Stimulated activated memory B cell treated with anti-CD40 and anti-IgM and Interleukin-4, amounts not matched to agents 10 μg/mL and 1 μg/mL and 100 μg/mL, for 72 hours (primary cell): ENCODE measurements at regions not wholly inside any gene's neighbourhood (a gene's known extent, or its start where the extent isn't known, plus 50 kb on each side); places are given as distances from the start of the nearest gene placed in this dataset.
A peak's percentile ranks its signal among the peaks of the same experiment; 100 is the strongest.
"Not testable (repeated sequence)": the region's sequence is repeated elsewhere in the genome, so short reads cannot be mapped to it uniquely, and the experiment has no call there.

ENCODE experiments used
- ATAC-seq: fragments of 150-1000 bp; cut with Tn5 transposase; 2 replicates; pipeline ENCODE4 v1.10.0; 2021
- H3K27ac Mint-ChIP-seq: one replicate; pipeline ENCODE4 v1.8.0; 2022; ENCODE audit warnings: mild to moderate bottlenecking, mixed read lengths
- H3K27me3 Mint-ChIP-seq: one replicate; pipeline ENCODE4 v1.8.0; 2022; ENCODE audit warnings: mixed read lengths
- H3K36me3 Mint-ChIP-seq: one replicate; pipeline ENCODE4 v1.8.0; 2022; ENCODE audit warnings: mixed read lengths
- H3K4me1 Mint-ChIP-seq: one replicate; pipeline ENCODE4 v1.8.0; 2022; ENCODE audit warnings: mixed read lengths
- H3K4me3 Mint-ChIP-seq: one replicate; pipeline ENCODE4 v1.8.0; 2022; ENCODE audit warnings: mild to moderate bottlenecking, moderate library complexity, mixed read lengths
- H3K9me3 Mint-ChIP-seq: one replicate; pipeline ENCODE4 v1.8.0; 2022; ENCODE audit warnings: mixed read lengths

DNA sequence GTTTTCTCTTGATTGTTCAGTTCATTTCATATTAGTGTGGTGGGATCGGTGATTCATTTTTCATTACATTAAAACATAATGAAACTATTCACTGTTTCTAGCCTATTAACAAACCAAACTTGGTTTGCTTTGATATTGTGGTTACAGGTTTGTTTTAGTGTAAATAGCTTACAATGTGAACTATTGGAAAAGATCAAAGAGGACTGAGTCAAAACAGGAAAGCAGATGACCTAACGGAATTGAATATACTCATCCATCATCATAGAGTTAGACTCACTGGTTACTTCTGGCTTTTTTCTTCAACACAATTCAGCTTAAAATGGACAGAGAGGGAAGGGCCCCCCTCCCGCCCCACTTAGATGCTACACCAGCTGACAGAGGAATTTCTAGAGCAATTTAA is 616.2 kb upstream of the AADAT start:
- Mint-ChIP-seq H3K36me3 (no peaks in the 10 kb centered on the region), H3K4me3 (no peak overlapping the region), H3K4me1 (no peaks in the 10 kb centered on the region), H3K27ac (no peak overlapping the region), H3K27me3 (no peaks in the 10 kb centered on the region), H3K9me3 (no peaks in the 10 kb centered on the region)
- ATAC-seq = no peak

DNA sequence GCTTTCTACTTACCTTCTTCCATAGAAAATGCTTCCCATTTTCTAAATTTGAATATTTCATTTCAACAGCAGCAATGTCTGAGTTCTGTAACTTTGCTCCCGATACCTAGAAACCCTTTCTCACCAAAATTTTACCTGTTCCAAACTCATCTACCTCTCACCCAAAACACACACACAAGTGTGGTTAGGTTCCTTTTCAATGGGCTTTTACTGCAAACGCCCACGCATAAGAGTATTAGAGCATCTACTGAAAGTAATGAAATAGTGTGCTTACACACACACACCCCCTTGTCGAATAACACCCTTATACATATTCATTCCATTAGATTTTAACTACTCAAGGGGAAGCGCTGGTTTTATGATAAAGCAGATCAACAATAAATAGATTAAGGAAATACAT is 610.3 kb upstream of the AADAT start:
- H3K4me3 Mint-ChIP-seq = no peak overlapping the region
- H3K4me1 Mint-ChIP-seq = no peaks in the 10 kb centered on the region
- H3K36me3 Mint-ChIP-seq = no peaks in the 10 kb centered on the region
- no peaks in the 10 kb centered on the region for H3K27me3 Mint-ChIP-seq
- H3K27ac Mint-ChIP-seq = no peak overlapping the region
- ATAC-seq = no peak
- peaks cover 3% of the 10 kb centered on the region for H3K9me3 Mint-ChIP-seq

DNA sequence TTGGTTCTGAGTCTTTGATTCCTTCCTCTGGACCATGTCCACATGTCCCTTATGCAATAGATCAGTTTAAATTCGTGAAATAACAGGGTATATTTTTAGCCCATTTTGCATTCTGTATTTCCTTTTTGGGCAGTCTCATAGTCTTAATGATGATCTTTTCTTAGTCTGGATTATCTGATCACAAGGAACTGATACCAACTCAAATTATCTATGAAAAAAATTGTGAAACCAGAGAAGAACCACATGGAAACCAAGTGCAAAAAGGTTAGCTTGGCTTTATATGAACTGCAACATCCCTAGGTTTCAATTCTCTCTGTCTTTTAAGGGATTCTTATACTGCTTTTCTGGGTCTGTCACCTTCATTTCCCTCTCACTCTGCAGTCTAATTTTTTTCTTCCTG is 608.6 kb upstream of the AADAT start:
- H3K27ac Mint-ChIP-seq = no peak overlapping the region
- H3K9me3 Mint-ChIP-seq = peaks cover 3% of the 10 kb centered on the region
- no peaks in the 10 kb centered on the region for H3K27me3 Mint-ChIP-seq
- no peak for ATAC-seq
- H3K4me3 Mint-ChIP-seq = no peak overlapping the region
- H3K4me1 Mint-ChIP-seq = no peaks in the 10 kb centered on the region
- no peaks in the 10 kb centered on the region for H3K36me3 Mint-ChIP-seq

DNA sequence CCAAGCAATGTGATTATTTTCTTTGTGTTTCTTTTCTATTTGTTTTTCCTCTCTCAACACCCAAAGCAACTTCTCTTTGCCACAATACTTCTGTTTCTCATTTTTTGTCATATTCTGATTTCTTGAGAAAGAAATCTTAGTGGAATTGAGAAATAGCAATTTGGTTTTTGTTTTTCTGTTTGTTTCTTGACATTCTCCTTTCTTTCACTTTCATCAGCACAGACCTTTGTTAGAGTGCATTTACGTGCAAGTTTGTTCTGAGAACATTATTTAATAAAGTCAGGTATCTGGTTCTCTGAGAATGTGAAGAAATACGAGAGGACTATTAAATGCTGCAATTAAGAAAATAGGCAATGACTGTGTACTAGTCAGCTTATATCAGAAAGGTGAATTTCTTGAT is 608.1 kb upstream of the AADAT start:
- Mint-ChIP-seq H3K36me3 (no peaks in the 10 kb centered on the region), H3K27me3 (no peaks in the 10 kb centered on the region), H3K27ac (no peak overlapping the region), H3K4me1 (no peaks in the 10 kb centered on the region), H3K9me3 (peaks cover 3% of the 10 kb centered on the region), H3K4me3 (no peak overlapping the region)
- no peak for ATAC-seq

DNA sequence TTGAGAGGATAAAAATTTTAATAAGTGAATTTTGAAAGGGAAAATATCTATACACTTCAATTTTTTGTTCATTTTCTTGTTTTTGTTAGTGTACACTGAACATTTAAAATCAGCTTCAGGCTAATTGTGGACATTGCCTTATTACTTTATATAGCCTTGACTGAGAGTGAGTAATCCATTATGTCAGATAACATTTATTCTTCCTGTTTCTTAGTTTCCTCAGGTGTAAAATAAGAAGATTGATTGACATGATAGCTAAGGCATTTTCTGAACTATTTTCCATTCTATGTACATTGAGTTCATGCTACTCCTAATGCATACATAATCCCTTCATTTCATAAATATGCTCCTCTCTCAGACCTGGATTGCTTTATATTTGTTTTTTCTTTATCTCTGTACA is 607.3 kb upstream of the AADAT start:
- no peak overlapping the region for H3K4me3 Mint-ChIP-seq
- peaks cover 3% of the 10 kb centered on the region for H3K9me3 Mint-ChIP-seq
- no peak overlapping the region for H3K27ac Mint-ChIP-seq
- H3K27me3 Mint-ChIP-seq = no peaks in the 10 kb centered on the region
- H3K4me1 Mint-ChIP-seq = no peaks in the 10 kb centered on the region
- H3K36me3 Mint-ChIP-seq = no peaks in the 10 kb centered on the region
- no peak for ATAC-seq

DNA sequence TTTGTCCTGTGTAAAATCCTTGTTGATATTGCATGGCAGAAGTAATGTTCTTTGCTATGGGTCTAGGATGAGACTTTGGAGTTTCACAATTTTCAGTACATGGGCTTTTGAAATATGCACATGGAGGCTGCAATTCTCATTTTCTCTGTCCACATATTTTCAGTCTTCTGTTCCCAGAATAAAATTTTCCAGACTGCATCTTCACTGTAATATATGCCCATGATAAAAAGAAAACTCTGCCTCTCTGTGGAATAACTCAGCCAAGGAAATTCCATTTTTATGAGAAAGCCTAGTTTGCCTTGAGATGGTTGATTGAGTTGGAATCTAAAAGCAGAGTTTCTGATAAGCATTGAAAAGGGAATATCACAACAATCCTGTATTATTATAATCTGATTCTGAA is 601.4 kb upstream of the AADAT start:
- no peaks in the 10 kb centered on the region for H3K27me3 Mint-ChIP-seq
- no peaks in the 10 kb centered on the region for H3K36me3 Mint-ChIP-seq
- H3K27ac Mint-ChIP-seq = no peak overlapping the region
- no peak overlapping the region for H3K4me3 Mint-ChIP-seq
- H3K4me1 Mint-ChIP-seq = no peaks in the 10 kb centered on the region
- H3K9me3 Mint-ChIP-seq = no peaks in the 10 kb centered on the region
- no peak for ATAC-seq

DNA sequence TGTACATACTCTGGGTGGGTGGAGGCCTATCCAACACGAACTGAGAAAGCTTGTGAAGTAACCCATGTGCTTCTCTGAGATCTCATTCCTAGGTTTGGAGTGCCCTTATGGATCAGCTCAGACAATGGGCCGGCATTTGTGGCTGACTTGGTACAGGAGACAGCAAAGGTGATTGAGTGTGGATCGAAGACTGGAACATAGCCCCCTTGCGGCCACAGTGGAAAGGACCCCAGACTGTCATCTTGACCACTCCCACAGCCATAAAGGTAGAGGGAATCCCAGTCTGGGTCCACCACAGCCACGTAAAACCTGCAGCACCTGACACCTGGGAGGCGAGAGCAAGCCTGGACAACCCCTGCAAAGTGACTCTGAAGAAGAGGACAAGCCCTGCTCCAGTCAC is 598.0 kb upstream of the AADAT start:
- H3K27me3 Mint-ChIP-seq = no peaks in the 10 kb centered on the region
- no peaks in the 10 kb centered on the region for H3K36me3 Mint-ChIP-seq
- H3K9me3 Mint-ChIP-seq = no peaks in the 10 kb centered on the region
- no peak overlapping the region for H3K27ac Mint-ChIP-seq
- no peaks in the 10 kb centered on the region for H3K4me1 Mint-ChIP-seq
- no peak overlapping the region for H3K4me3 Mint-ChIP-seq
- no peak for ATAC-seq

DNA sequence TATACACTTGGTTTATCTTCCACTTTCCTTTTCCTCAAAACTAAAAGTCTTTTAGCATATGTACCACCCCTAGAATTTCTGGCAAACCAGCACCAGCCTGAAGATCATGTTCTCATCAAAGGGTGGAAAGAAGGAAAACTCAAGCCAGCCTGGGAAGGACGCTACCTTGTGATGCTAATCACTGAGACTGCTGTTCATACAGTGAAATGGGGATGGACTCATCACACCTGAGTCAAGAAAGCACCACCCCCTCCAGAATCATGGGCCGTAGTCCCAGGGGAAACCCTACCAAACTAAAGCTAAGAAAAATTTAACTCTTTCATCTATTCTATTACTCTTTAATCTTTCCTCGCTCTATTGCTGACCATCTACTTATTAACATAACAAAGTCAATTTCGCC is 595.9 kb upstream of the AADAT start:
- not testable (repeated sequence) for H3K4me1 Mint-ChIP-seq, H3K4me3 Mint-ChIP-seq, H3K27me3 Mint-ChIP-seq, H3K36me3 Mint-ChIP-seq, H3K27ac Mint-ChIP-seq, ATAC-seq, H3K9me3 Mint-ChIP-seq

DNA sequence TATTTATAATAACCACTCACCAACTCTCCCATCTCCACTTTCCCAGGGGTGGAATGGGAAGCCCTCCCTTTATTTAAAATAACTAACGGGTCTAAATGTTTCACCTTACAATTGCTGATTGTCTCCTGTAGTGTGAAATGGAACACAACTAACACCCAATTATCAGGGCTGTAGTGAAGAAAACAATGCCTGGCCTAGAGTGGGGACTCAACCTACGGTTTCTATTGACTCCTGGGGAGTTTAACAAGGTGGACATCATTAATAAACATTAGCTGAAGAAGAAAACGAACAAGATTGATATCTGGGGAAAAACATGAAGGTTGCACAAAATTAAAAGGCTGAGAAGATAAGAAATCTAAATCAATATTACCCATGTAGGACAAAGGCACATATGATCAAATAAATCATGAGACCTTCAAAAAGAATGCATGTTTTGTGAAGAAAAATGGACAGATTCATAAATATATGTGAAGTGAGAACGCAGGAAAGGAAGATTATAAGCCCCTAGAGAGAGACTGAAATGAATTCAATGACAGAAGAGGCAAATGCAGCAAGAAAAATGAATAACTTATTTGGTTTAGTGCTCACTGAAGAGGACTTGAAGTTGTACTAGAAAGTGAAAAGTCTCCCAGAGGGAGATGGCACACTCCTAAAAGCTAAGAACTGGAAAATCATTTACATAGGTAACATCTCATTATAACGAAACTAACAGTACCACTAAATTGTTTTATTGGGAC is 593.0 kb upstream of the AADAT start:
- peaks cover 6% of the 10 kb centered on the region for H3K9me3 Mint-ChIP-seq
- no peaks in the 10 kb centered on the region for H3K4me1 Mint-ChIP-seq
- H3K36me3 Mint-ChIP-seq = no peaks in the 10 kb centered on the region
- H3K4me3 Mint-ChIP-seq = no peak overlapping the region
- ATAC-seq = no peak
- H3K27ac Mint-ChIP-seq = no peak overlapping the region
- no peaks in the 10 kb centered on the region for H3K27me3 Mint-ChIP-seq

DNA sequence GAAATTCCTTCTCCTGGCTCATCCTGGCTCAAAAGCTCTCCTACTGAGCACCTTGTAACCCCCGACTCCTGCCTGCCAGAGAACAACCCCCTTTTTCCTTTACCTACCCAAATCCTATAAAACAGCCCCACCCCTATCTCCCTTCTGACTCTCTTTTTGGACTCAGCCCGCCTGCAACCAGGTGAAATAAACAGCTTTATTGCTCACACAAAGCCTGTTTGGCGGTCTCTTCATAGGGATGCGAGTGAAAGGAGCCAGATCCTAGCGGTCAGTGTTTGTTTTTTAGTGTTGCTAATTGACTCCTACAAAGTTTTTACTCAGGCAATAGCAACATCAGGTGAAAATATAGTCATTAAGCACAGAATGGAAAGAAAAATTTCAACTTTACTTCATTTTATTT is 592.3 kb upstream of the AADAT start:
- not testable (repeated sequence) for H3K27ac Mint-ChIP-seq, H3K4me1 Mint-ChIP-seq, H3K4me3 Mint-ChIP-seq, ATAC-seq, H3K36me3 Mint-ChIP-seq, H3K9me3 Mint-ChIP-seq, H3K27me3 Mint-ChIP-seq

DNA sequence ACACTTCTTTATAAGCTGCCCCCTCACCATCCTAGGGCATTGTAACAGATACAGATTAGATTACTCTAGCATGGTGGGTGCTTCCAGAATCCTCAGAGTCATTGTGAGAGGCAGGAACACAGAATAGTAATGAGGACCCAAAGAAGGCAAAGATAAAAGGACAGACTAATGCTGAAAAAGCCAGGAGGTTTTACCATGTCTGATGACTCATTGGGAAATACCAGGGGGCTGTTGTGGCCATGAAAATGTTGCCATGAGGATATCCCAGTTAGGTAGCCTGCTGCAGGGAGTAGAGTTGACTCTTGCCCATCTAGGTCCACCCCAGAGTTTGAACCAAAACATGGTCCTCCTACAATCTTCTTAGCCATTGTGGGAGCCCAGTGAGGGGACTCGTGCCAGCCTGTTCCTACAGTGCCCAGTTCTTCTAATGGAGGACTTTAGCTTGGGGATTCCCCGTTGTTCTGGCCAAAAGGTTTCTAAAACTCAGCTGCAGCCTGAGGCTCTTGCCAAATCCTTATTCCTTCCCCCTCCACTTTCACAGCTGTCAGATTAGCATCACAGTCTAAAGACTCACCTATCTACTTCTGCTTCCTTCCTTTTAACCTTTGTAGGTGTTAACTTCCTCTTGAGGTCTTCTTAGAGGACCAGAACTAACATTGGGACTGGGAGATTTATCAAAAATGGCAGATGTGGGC is 586.0 kb upstream of the AADAT start:
- H3K36me3 Mint-ChIP-seq = no peaks in the 10 kb centered on the region
- H3K9me3 Mint-ChIP-seq = peaks cover 8% of the 10 kb centered on the region
- H3K4me1 Mint-ChIP-seq = no peaks in the 10 kb centered on the region
- no peak for ATAC-seq
- H3K27me3 Mint-ChIP-seq = no peaks in the 10 kb centered on the region
- no peak overlapping the region for H3K27ac Mint-ChIP-seq
- no peak overlapping the region for H3K4me3 Mint-ChIP-seq

DNA sequence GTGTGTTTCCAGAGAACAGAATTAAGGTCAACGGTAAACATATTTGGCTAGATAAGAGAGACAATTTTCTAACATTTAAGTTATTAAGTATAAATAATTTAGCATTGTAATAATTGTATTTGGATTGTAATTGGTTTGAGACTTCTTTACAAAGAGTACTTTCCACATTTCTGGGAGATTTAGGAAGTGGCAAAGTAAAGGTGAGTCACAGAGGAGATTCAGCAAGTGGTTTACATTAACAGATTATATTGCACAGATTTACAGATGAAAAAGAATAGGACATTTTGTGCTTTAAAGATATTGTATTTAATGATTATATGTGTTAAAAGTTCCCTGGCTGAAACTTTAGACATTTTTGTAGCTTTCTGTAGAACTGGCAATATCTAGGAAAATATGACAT is 584.4 kb upstream of the AADAT start:
- H3K36me3 Mint-ChIP-seq = no peaks in the 10 kb centered on the region
- H3K4me3 Mint-ChIP-seq = no peak overlapping the region
- no peak for ATAC-seq
- no peaks in the 10 kb centered on the region for H3K4me1 Mint-ChIP-seq
- no peaks in the 10 kb centered on the region for H3K27me3 Mint-ChIP-seq
- H3K9me3 Mint-ChIP-seq = peaks cover 8% of the 10 kb centered on the region
- H3K27ac Mint-ChIP-seq = no peak overlapping the region

DNA sequence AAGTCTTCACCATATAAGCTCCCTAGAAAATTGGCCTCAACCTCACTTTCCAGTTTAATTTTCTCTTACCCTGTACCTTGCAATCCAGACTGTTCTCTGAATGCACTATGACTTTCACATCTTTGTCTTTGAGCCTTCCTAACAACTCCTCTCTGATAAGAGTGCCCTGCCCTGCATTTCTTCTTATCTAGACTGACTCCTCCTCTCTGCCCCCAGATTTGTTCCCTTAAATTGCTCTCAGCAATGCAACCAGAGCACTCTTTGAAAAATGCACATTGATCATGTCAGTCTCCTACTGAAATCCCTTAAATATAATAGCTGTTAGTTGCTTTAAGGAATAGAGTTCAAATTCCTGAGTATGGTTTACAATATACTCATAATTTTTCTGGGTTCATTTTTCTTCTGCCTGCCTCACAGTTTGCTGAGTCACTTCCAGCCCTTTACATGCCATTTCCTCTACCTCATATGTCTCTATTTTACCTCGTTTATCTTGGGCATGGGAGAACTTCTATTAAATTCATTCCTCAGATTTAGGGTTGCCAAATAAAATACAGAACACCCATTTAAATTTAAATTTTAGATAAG is 582.7 kb upstream of the AADAT start:
- ATAC-seq = no peak
- Mint-ChIP-seq H3K36me3 (no peaks in the 10 kb centered on the region), H3K27ac (no peak overlapping the region), H3K27me3 (no peaks in the 10 kb centered on the region), H3K4me3 (no peak overlapping the region), H3K9me3 (peaks cover 2% of the 10 kb centered on the region), H3K4me1 (no peaks in the 10 kb centered on the region)

DNA sequence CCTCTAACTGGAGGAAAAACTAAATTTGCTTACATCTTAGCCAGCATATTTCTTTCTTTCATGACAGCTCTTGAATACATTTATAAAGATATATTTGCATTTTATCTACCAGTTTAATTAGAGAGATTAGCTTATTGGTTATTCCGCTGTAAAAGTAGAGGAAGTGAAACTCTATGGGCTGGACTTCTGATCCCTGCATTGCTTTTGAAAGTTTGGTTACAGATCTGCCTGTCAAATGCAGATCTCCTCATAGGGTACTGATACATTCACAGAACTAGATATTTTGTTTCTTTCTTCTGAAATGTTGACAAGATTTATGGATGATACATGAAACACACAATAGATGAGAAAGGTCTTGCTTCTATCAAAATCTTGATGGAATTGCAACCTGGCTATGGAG is 581.4 kb upstream of the AADAT start:
- no peak overlapping the region for H3K27ac Mint-ChIP-seq
- peaks cover 2% of the 10 kb centered on the region for H3K9me3 Mint-ChIP-seq
- no peaks in the 10 kb centered on the region for H3K36me3 Mint-ChIP-seq
- H3K4me3 Mint-ChIP-seq = no peak overlapping the region
- H3K27me3 Mint-ChIP-seq = no peaks in the 10 kb centered on the region
- H3K4me1 Mint-ChIP-seq = no peaks in the 10 kb centered on the region
- ATAC-seq = no peak

DNA sequence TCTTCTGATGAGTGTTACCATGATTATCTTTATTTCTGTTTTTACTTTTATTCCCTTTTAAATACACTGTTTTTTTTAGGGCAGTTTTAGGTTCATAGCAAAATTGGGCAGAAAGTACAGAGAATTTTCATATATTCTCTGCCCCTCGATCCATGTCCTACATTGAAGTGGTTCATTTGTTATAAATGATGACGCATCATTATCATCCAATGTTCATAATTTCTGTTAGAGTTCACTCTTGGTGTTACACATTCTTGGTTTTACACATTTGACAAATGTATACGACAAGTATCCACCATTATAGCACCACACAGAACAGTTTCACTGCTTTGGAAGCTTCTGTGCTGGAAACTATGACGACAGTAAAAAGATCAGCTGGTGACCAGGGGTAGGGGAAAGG is 578.1 kb upstream of the AADAT start:
- peaks cover 2% of the 10 kb centered on the region for H3K9me3 Mint-ChIP-seq

DNA sequence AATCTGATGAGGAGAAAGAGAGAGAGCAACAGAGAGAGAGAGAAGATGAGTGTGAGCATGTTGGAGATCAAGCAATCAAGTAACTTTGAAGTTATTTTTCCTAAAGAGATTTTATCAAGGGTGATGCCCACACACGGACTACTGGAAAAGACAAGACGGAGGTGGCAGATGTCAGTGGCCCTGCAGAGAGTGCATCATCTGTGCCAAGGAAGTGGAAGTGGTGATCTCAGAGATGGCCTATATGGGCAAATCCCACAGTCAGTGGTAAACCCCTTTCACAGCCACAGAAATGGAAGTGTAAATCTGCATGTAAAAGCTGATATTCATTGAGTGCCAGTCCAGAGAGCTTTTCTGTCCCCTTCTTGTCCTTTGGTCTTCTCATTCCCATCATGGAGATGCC is 577.2 kb upstream of the AADAT start:
- H3K4me3 Mint-ChIP-seq = no peak overlapping the region
- ATAC-seq = peak; percentile 47
- no peaks in the 10 kb centered on the region for H3K36me3 Mint-ChIP-seq
- H3K4me1 Mint-ChIP-seq = no peaks in the 10 kb centered on the region
- no peak overlapping the region for H3K27ac Mint-ChIP-seq
- H3K27me3 Mint-ChIP-seq = no peaks in the 10 kb centered on the region
- no peaks in the 10 kb centered on the region for H3K9me3 Mint-ChIP-seq

More for the DNA sequence above, 578.1 kb upstream of the AADAT start:
- Mint-ChIP-seq H3K36me3 (no peaks in the 10 kb centered on the region), H3K4me3 (no peak overlapping the region), H3K27me3 (no peaks in the 10 kb centered on the region), H3K4me1 (no peaks in the 10 kb centered on the region), H3K27ac (no peak overlapping the region)
- no peak for ATAC-seq
